AG04450 (cell line): ENCODE measurements at regions not wholly inside any gene's neighbourhood (a gene's known extent, or its start where the extent isn't known, plus 50 kb on each side); places are given as distances from the start of the nearest gene placed in this dataset.

ENCODE experiments used
- CTCF ChIA-PET: fragments of 300-600, 350-600 bp; formaldehyde crosslinking; extraction: SDS; loops from one replicate; lab custom pipeline; 2022; ENCODE audit warnings: antibody characterized with exemption, inconsistent platforms; lab: Charles Lee
- POLR2A ChIA-PET: fragments of 350-600 bp; formaldehyde crosslinking; extraction: SDS; loops from one replicate; lab custom pipeline; 2021; ENCODE audit warnings: antibody characterized with exemption, inconsistent platforms; lab: Yijun Ruan, JAX
- DNase-seq: peaks from one replicate; pipeline ENCODE4 v3.0.0-alpha.2; 2011; ENCODE audit warnings: low read depth, low spot score
- H3K27ac ChIP-seq: one replicate; pipeline ENCODE4 v1.5.1; 2012; ENCODE audit warnings: low read depth, low read length, control low read depth
- H3K27me3 ChIP-seq: one replicate; pipeline ENCODE4 v1.6.0; 2012; ENCODE audit warnings: low read length; ENCODE audit not compliant: control insufficient read depth, insufficient read depth
- H3K4me3 ChIP-seq: 2 replicates; pipeline ENCODE4 v1.5.1; 2011; ENCODE audit warnings: mild to moderate bottlenecking, low read depth, low read length, control low read depth
- H3K9me3 ChIP-seq: 2 replicates; pipeline ENCODE4 v1.5.1; 2012; ENCODE audit warnings: low read length; ENCODE audit not compliant: control insufficient read depth, insufficient read depth
- TF ChIP-seq, protein P1 (sequence below): IDR thresholded peaks from 2 replicates; pipeline ENCODE4 v1.5.1; 2011; ENCODE audit warnings: low read depth, low read length, control low read depth, inconsistent platforms

DNA sequence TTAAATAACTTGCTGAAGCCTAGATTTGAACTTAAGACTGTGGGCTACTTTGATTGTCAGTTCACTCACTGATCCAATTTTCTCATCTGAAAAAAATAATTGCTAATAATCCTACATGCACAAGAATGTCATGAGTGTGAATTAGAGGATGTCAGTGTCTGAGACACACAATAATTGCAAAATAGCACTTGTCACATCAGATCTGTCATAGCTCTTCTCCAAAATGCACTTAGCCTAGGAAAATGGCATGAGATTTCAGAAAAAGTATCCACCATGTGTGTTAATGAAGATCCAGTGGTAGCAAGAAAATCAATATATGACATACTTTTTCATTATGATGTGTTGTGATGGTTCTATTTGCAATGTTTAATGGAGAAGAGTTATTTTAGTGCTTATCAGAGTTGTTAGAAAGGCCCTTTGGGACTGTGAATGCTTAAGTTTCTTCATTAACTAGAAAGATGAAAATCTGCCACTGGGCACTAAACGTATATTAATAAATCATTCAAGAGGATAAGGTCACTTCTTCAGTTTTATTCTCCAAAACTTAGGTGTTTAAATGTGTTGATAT, 786.2 kb downstream of the C6orf118 start:
- ChIA-PET POLR2A (no interaction called here), CTCF (no interaction called here)
- no peaks in the 10 kb centered on the region for H3K27me3 ChIP-seq
- peaks cover 21% of the 10 kb centered on the region for H3K9me3 ChIP-seq
- no peak overlapping the region for H3K4me3 ChIP-seq
- TF ChIP-seq, protein P1, sequence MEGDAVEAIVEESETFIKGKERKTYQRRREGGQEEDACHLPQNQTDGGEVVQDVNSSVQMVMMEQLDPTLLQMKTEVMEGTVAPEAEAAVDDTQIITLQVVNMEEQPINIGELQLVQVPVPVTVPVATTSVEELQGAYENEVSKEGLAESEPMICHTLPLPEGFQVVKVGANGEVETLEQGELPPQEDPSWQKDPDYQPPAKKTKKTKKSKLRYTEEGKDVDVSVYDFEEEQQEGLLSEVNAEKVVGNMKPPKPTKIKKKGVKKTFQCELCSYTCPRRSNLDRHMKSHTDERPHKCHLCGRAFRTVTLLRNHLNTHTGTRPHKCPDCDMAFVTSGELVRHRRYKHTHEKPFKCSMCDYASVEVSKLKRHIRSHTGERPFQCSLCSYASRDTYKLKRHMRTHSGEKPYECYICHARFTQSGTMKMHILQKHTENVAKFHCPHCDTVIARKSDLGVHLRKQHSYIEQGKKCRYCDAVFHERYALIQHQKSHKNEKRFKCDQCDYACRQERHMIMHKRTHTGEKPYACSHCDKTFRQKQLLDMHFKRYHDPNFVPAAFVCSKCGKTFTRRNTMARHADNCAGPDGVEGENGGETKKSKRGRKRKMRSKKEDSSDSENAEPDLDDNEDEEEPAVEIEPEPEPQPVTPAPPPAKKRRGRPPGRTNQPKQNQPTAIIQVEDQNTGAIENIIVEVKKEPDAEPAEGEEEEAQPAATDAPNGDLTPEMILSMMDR: no peak
- H3K27ac ChIP-seq: no peak overlapping the region
- no peak for DNase-seq

DNA sequence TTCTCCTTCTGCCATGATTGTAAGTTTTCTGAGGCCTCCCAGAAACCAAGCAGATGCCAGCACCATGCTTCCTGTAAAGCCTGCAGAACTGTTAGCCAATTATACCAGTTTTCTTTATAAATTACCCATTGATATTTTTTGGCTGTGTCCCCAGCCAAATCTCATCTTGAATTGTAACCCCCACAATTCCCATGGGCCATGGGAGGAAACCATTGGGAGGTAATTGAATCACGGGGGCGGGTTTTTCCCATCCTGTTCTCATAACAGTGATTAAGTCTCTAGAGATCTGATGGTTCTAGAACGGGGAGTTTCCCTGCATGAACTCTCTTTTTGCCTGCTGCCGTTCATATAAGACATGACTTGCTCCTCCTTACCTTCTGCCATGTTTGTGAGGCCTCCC, 788.5 kb downstream of the C6orf118 start:
- DNase-seq: no peak
- ChIA-PET POLR2A (no interaction called here), CTCF (no interaction called here)
- Histone ChIP-seq H3K9me3 (peaks cover 10% of the 10 kb centered on the region; the same call in 1 of the 2 replicates), H3K27me3 (no peaks in the 10 kb centered on the region), H3K4me3 (no peak overlapping the region), H3K27ac (no peak overlapping the region)
- TF ChIP-seq, protein P1: no peak

DNA sequence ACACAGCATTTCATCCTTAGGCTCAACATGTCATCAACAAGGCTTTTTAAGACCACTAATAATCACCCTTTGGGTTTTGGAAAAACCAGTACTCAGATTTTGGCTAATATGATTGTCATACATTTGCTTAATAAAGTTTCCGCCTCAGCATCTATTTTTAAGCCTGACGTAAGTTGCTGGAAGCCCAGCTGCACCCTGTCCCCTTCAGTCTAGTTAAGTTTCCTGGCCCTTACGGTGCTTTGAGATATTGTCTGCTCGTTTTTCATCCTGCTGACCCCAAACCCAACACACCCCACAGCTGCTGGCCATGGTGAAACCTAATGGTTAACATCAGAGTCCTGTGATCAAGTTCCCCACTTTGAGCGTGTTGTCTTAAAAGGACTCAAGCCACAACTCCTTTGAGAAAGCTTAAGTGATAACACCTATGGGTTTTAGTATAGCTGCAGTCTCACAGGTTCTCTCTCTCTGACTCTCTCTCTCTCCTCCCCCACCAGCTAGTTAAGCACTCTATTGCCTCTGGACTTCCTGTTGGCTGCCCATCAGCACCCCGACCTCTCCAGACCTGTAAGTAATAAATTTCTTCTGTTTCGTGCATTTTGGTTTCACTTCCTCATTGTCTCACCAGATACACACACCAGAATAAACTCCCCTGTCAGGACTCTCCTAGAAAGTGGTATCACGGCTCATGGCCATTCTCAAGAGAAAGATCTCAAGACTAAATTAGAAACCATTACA, 802.0 kb downstream of the C6orf118 start:
- ChIA-PET CTCF (no interaction called here), POLR2A (no interaction called here)
- TF ChIP-seq, protein P1: no peak
- peaks cover 15% of the 10 kb centered on the region for H3K9me3 ChIP-seq
- no peak for DNase-seq
- no peak overlapping the region for H3K4me3 ChIP-seq
- no peak overlapping the region for H3K27ac ChIP-seq
- no peaks in the 10 kb centered on the region for H3K27me3 ChIP-seq

GRCh38 chr6:164505425-164505824, 804.0 kb downstream of the C6orf118 start:
- H3K27me3 ChIP-seq: no peaks in the 10 kb centered on the region
- ChIA-PET POLR2A (no interaction called here), CTCF (no interaction called here)
- H3K4me3 ChIP-seq: no peak overlapping the region
- TF ChIP-seq, protein P1: no peak
- no peak for DNase-seq
- no peak overlapping the region for H3K27ac ChIP-seq
- H3K9me3 ChIP-seq: peaks cover 13% of the 10 kb centered on the region

DNA sequence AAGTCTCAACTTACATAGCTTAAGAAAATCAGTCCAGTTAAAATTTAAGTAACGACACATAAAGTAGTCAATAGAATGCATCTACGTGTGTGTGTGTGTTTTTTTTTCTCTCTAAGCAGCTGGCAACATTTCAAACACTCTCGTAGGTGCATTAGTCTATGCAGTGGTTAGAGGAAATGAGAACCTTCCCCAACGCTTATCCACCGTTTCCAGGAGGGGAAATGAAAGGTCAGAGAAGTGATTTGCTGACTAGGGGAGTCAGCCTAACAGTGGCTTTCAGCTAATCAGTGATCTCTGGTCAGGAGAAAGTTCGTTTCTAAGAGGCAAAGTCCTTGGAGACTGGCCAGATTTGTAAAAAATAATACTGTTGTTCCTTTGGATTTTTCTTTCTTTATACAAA, 806.6 kb downstream of the C6orf118 start:
- H3K27ac ChIP-seq: no peak overlapping the region
- no peaks in the 10 kb centered on the region for H3K27me3 ChIP-seq
- ChIA-PET CTCF (no interaction called here), POLR2A (no interaction called here)
- DNase-seq: no peak
- H3K4me3 ChIP-seq: no peak overlapping the region
- peaks cover 5% of the 10 kb centered on the region for H3K9me3 ChIP-seq
- TF ChIP-seq, protein P1: no peak
